C1 segment of cervical spinal cord (tissue), 14 donors: ENCODE measurements at regions not wholly inside any gene's neighbourhood (a gene's known extent, or its start where the extent isn't known, plus 50 kb on each side); places are given as distances from the start of the nearest gene placed in this dataset.
A peak's percentile ranks its signal among the peaks of the same experiment; 100 is the strongest.
"Not testable (repeated sequence)": the region's sequence is repeated elsewhere in the genome, so short reads cannot be mapped to it uniquely, and the experiment has no call there.

Experiments used
- DNase-seq, 14 donors: peaks; one replicate each; lab custom pipeline; 2025; lab: John Stamatoyannopoulos, UW

- not testable (repeated sequence) for DNase-seq
These were observed 117.4 kb upstream of the ADAMTS3 start for GRCh38 chr4:72686390-72686789.

DNA sequence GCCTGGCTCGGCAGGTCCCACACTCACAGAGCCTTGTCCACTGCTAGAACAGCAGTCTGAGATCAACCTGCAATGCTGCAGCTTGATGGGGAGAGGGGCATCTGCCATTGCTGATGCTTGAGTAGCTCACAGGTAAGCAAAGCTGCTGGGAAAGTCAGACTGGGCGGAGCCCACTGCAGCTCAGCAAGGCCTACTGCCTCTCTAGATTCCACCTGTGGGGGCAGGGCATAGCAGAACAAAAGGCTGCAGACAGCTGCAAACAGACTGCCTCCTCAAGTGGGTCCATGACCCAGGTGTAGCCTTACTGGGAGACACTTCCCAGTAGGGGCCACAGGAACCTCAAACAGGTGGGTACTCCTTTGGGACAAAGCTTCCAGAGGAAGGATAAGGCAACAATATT lies 110.6 kb upstream of the ADAMTS3 start:
- DNase-seq: no peak

GRCh38 chr4:72677886-72678285 lies 108.9 kb upstream of the ADAMTS3 start:
- DNase-seq: no peak

- DNase-seq: no peak
These were observed 108.2 kb upstream of the ADAMTS3 start for GRCh38 chr4:72677265-72677664.

- DNase-seq: no peak
These were observed 103.0 kb upstream of the ADAMTS3 start for GRCh38 chr4:72671980-72672379.

GRCh38 chr4:72670521-72670920 lies 101.5 kb upstream of the ADAMTS3 start:
- DNase-seq: no peak

DNA sequence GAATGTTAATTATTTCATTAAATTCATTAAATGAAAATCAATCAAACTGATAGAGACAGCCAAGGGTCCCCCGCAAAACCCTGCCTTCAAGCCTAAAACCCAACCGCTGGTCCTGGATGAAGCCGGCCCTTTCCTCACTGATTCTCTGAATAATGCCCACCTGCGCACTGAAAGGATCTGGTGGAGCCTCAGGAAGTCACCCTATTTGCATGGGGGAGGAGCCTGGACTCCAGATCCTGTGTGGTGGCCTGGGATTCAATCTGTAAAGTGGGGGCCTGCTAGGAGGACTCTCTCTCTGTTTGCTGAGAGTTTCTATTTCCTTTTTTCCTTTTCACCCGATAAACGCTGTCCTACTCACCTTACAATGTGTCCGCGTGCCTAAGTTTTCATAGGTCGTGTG lies 97.9 kb upstream of the ADAMTS3 start:
- no peak for DNase-seq

DNA sequence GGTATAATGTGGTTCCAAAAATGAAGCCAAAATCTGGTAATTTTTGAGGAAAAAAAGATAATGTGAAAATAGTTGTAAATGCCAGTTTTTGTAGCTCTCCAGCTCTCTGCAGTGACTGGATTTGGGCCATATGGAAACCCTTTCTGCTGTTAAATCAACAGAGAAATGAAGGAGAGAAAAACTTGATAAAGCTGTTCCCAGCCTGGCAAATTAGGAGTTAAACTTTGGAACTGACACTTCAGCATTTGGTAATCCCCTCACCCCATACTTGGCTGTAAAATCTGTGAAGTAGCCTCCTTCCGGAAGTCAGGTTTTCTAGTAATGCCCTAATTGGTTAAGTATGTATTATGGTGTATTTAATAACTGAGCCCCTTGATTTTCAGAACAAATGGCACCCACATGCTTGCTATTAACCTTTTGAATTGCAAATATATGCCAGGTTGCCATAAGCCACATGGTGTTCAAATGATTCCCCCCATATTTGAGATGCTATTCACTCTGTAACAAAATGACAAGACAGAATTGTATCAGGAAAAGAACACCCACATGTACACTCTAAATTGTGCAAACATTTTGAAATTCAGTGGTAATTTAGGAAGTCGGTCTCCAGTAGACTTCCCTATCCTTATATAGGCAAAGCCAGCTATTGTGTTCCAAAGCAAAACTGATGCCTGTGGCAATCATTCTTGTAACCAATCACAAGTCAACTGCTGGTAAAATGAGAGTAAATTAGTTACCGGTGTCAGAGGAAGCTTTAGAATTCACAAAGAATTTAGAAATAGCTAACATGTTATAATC lies 96.3 kb upstream of the ADAMTS3 start:
- no peak for DNase-seq

DNA sequence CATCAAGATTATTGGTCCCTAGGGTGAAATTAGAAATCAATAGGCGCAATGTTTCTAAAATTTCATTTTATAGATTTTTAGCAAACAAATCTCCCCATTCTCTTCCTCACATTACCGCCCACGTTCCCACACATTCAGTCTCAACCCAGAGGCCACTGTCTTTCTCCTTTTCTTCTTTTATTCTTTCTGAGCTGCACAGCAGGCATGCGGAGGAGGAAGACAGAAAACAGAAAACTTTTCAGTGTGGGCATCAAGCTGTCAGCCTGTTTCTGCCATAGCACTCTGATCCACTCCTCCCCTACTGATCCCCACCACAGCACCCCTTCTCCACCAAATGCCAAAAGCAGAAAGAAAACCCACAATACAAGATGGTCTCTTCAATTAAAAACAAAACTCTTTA lies 94.8 kb upstream of the ADAMTS3 start:
- DNase-seq: no peak

DNA sequence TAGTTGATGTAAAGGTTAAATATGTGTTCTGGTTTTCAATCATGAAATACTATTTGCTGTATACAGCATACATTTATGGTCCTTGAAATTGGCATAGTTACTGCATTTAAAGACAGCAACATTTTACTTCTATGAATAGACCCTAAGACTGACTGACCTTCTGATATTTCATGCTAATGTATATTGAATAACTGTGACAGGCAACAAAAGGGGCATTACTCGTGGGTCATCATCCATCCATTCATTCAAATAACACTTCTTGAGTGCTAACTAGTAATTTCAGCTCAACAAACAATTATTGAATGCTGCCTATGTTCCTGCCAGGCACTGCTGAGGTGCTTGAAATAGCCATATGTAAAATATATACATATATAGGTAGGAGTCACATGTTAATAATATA lies 92.8 kb upstream of the ADAMTS3 start:
- DNase-seq: no peak

- DNase-seq: no peak
These were observed 72.6 kb upstream of the ADAMTS3 start for GRCh38 chr4:72641611-72642010.

GRCh38 chr4:72636866-72637265 lies 67.8 kb upstream of the ADAMTS3 start:
- DNase-seq: not testable (repeated sequence)

DNA sequence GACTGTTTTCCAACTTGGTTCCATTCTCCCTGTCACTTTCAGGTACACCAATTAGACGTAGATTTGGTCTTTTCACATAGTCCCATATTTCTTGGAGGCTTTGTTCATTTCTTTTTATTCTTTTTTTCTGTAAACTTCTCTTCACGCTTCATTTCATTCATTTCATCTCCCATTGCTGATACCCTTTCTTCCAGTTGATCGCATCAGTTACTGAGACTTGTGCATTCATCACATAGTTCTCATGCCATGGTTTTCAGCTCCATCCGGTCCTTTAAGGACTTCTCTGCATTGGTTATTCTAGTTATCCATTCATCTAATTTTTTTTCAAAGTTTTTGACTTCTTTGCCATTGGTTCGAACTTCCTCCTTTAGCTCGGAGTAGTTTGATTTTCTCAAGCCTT lies 66.9 kb upstream of the ADAMTS3 start:
- DNase-seq: not testable (repeated sequence)

- DNase-seq: not testable (repeated sequence)
These were observed 63.2 kb upstream of the ADAMTS3 start for GRCh38 chr4:72632253-72632652.

- peak in 4 of 14 donors; percentile 0 to 14 (median 1) for DNase-seq
These were observed 62.3 kb upstream of the ADAMTS3 start for GRCh38 chr4:72631296-72631695.

- DNase-seq: no peak
These were observed 60.5 kb upstream of the ADAMTS3 start for GRCh38 chr4:72629540-72629939.

DNA sequence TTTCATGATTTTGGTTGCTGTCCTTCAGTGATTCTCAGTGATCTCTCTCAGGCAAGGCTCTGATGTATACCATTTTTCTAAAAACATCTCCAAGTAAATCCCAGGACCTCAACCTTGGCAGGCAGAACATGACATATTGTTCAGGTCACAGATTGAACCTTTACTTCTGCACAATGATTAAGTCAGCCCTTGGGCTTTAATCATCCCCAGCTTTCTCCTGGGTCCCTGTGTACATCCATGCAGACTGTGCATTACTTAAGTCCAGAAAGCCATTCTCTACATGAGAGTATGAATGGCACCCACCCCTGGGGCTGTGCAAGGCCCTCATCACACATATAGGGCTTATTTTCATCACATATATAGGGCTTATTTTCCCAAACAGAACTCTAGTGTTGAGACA lies 58.7 kb upstream of the ADAMTS3 start:
- no peak for DNase-seq
